NCI-H748 (cell line): ENCODE measurements at regions not wholly inside any gene's neighbourhood (a gene's known extent, or its start where the extent isn't known, plus 50 kb on each side); places are given as distances from the start of the nearest gene placed in this dataset.
"Not testable (repeated sequence)": the region's sequence is repeated elsewhere in the genome, so short reads cannot be mapped to it uniquely, and the experiment has no call there.

Source experiments
- DNase-seq: peaks from one replicate; lab custom pipeline; 2025; ENCODE audit not compliant: unreplicated experiment; lab: John Stamatoyannopoulos, UW

GRCh38 chr2:226300196-226300886 is 499.3 kb downstream of the IRS1 start:
- no peak for DNase-seq

- no peak for DNase-seq
These were observed 499.8 kb downstream of the IRS1 start for GRCh38 chr2:226299771-226300170.

- DNase-seq = no peak
These were observed 503.9 kb downstream of the IRS1 start for GRCh38 chr2:226295681-226296080.

DNA sequence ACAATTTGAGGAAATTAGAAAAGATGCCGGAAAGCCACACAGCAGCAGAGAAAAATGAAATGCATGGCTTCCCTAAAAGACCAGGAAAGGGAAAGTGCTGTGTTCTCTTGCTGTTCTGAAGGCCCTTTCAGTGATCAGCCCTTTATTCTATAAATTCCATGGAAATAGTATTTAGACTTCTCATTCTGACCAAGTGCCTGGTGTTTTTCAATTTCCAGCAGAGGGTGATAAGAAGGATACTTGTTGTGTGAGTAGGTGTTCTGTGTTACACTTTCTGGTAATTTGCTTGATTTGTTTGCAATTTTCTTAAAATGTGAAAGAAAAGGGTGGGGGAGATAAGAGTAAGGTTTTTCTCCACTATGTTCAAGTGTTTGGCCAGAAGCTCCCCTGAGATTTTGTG is 504.5 kb downstream of the IRS1 start:
- no peak for DNase-seq

GRCh38 chr2:226291281-226291680 is 508.3 kb downstream of the IRS1 start:
- DNase-seq = not testable (repeated sequence)

DNA sequence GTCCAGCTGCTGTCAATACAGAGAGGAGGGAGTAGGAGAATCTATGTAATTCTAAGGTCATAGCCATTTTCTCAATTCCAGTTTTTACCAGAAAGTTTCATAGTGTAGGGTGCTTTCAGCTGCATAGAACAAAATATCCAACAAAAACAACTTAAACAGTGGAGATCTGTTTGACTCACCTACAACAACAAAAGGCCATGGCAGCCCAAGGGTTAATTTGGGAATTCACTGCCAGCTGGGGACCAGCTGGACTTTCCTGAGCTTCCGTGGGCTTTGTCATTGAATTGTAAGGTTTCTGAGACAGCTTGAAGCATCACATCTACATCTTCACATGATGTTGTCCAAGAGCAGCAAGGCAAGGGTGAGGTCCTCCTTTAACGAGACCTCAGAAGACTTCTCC is 512.7 kb downstream of the IRS1 start:
- no peak for DNase-seq

DNA sequence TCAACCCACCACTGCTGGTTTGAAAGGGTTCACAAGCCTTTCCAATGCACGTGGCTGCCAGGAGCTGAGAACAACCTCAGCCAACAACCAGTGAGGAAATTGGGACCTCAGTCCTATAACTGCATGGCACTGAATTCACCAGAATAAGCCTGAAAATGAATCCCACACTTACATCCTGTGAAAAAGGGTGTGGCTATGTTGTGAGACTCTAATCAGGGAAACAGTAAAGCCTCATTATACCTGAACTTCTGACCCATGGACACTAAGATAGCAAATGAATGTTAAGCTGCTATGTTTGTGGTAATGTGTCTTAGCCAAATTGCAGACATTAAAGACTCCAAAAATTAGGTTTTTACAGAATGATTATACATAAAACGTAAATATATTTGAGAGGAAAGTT is 515.8 kb downstream of the IRS1 start:
- DNase-seq = no peak

DNA sequence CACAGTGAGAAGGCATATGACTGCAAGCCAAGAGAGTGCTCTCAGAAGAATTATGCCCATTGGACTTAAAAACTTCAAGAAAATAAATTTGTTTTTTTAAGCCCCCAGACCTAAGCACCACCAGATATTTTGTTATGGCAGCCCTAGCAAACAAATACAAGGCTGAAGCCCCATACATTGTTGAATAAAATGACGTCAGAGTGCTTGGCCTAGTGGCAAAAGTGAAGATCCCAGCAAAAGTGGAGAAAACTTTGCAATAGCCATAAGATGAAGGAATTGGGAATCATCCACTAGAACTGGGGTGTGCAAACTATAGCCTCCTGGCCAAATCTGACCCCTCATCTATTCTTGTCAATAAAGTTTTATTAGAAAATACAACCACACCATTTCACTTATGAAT is 517.5 kb downstream of the IRS1 start:
- DNase-seq = no peak

- not testable (repeated sequence) for DNase-seq
These were observed 519.5 kb downstream of the IRS1 start for GRCh38 chr2:226280136-226280535.

DNA sequence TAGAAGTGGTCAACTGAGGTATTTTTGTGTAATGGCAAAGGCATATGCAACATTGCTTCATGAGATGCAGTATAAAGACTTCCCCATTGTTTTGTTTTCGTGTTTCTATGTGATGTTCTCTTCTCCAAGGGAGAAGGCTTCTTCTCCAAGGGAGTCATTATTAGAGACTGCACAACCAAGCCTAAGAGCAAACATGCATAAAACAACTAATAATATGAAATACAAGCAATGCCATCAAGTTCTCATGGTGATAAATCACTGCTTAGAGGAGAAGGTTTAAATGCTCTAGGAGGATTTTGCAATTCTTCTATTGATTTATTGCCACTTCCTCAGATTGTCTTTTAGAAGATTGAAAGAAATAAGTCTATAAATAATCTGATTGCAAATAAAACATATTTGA is 524.4 kb downstream of the IRS1 start:
- no peak for DNase-seq

GRCh38 chr2:226274143-226274542 is 525.5 kb downstream of the IRS1 start:
- DNase-seq = no peak

DNA sequence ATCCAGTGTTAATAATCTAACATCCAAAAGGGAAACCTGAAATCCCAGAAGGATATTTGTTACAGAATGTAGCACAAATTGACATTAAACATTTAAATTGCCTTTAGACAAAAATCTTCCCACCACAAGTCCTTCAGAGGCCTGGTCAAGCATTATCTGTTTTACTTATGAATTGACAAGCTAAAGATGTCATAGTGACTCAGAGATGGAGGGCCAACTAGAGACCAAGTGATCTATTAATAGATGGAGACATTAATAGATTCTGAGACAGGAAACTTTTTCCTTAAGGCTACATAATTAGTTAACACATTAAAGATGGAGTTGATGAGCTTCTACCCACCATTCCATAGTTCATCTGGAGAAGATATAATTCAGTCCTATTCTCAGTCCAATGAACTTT is 526.2 kb downstream of the IRS1 start:
- no peak for DNase-seq

DNA sequence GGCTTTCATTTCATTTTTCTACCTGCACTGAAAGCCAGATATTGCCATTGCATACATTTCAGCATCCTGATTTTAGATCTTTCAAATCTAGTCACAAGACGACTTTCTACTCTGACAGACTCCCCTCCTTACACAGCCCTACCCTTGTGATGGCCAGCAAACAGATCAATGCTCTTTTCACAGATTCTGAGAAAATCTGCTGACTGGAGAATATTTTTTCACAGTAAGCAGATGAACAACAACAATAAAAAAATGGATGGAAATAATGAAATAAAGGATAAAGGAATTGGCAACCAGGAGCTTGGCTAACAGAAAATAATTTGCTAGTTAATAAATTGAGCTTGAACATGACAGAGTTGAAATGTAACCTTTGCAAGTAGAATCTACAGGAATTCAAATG is 527.2 kb downstream of the IRS1 start:
- DNase-seq = no peak

GRCh38 chr2:226270285-226271058 is 529.1 kb downstream of the IRS1 start:
- DNase-seq = no peak

DNA sequence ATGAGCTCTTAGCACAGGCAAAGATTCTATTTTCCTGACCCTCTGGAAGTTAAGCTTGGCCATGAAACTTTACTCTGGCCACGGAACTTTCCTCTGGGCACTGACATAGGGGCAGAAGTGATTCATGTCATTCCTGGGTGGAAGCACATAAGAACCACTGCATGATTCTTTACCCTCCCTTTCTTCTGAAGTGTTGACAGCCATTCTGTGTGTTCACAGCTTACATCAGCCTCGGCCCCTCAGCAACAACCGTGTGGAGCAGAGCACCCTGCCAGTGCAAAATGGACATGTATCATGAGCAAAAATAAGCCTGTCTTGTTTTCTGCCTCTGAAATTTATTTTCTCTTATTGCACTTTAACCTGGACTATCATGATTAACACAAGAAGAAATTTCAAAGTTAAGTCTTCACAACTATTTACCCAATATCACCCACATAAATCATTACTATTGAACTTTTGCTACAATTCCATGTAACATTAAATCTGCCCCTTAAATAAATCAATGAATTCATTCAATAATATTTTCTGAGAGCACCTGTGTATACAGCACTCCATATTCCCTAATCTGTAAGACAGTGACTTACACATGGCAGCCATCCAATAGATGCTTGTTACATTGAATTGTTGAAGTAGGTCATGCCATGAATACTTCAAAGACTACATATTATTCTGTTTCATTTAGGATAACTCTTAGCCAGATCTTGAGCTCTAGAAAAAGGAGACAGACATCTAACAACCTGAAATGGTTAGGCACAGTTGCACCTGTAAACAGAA is 531.9 kb downstream of the IRS1 start:
- no peak for DNase-seq

DNA sequence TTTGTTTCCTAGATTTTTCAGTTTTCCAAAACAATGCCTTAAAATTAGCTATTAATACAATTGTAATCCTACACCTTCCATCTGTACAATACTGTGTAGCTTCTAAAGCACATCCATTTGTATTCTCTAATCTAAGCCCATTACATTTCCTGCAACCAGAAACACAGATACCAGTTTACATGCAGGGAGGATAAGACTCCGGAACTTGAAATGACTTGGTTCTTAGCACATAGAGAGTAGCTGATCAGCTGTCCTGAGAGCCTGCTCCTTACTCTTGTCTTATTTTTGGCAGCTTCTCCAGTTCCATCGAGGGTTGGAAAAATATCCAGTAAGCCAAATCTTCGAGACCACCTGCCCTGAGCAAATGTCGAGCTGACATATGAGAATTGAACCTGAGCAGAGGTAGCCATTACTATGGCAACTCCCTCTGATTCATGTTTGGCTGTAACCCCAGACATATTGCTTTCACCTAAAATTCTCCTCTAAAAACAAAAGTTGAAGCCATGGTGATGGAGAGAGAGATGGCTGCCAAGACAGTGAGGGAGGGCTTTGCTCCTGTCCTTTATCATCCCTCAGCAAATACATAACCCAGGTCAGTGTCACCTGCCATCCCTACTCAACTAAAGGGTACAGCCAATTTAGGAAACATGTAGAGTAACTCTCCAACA is 542.8 kb downstream of the IRS1 start:
- DNase-seq = no peak

DNA sequence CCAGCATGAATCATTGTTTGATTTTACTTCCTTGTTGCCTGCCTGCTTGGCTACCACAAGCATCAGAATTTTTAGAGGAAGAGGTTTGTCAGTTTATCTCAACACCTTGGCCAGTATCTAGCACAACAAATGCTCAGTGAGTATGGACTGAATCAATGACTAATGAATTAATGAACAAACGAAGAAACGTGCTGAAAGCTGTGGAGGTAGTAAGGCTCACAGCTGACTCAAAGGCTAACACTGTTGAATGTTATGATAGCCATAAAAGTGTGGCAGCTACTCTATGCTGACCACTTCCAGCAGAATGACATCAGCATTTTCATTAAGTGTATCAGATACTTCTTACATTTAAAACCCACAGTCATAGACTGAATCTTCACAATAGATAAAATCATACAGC is 543.4 kb downstream of the IRS1 start:
- no peak for DNase-seq

DNA sequence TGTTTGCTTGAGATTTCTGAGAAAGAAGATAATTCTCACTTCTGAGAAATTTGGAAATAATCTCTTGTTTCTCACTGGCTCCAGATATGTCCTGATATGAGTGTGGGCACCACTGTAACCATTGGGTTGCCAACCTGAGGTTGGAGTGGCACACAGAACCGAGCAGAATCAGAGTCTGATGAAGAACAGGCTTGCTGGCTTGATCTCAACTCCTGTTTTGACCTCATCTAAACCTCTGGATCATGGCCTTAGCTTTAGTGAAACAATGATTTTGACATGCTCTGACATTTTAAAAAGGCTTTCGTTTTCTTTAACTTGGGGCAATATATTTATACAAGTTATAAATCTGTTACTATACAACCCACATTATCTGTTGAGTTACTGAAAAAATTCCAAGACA is 548.0 kb downstream of the IRS1 start:
- DNase-seq = no peak

- DNase-seq = no peak
These were observed 552.0 kb downstream of the IRS1 start for GRCh38 chr2:226247289-226248275.

DNA sequence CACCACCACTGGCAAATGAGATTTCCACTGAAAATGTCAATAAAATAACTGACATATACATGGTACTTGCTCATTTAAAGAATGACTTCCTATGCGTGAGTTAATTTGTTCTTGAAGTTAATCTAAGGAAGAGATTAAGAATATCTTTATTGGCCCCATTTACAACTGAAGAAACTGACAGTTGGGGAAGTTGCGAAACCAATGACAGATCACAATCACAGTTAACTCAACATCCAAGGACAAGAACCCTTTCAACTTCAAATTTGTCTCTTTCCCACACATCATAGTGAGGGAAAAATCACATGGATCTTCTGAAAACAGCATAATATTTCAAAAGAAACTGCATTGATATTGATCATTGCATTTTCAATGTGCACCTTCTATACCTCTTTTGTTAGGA is 565.4 kb downstream of the IRS1 start:
- no peak for DNase-seq
